ENCODE measurements at regions not wholly inside any gene's neighbourhood (a gene's known extent, or its start where the extent isn't known, plus 50 kb on each side); places are given as distances from the start of the nearest gene placed in this dataset.
A peak's percentile ranks its signal among the peaks of the same experiment; 100 is the strongest.

GRCh38 chr14:21915826-21916225, 242.2 kb upstream of the OR4E1 start:
- no peak for TF ChIP-seq POU6F1 (CRISPR knock-in tag; IDR thresholded peaks at IDR 0.05; ENCODE audit: borderline replicate concordance, low read depth)
- no peak for TF ChIP-seq ZFP30 (CRISPR knock-in tag; IDR thresholded peaks at IDR 0.05)
- TF ChIP-seq RARB (CRISPR knock-in tag; IDR thresholded peaks at IDR 0.05): no peak
- TF ChIP-seq CREB5 (CRISPR knock-in tag; IDR thresholded peaks at IDR 0.05; ENCODE audit: low read depth): no peak
- TF ChIP-seq GLIS3 (CRISPR knock-in tag; IDR thresholded peaks at IDR 0.05): no peak
- TF ChIP-seq ZC3H10 (CRISPR knock-in tag; IDR thresholded peaks at IDR 0.05): no peak
- no peak for TF ChIP-seq ZNF70 (CRISPR knock-in tag; IDR thresholded peaks at IDR 0.05)
- TF ChIP-seq CSRNP3 (CRISPR knock-in tag; IDR thresholded peaks at IDR 0.05): no peak
- no peak for TF ChIP-seq CSDC2 (CRISPR knock-in tag; IDR thresholded peaks at IDR 0.05)
- TF ChIP-seq ZNF565 (CRISPR knock-in tag; conservative IDR thresholded peaks at IDR 0.05; ENCODE audit: low read depth): no peak
- TF ChIP-seq ARNTL (CRISPR knock-in tag; IDR thresholded peaks at IDR 0.05; ENCODE audit: borderline replicate concordance, low read depth): no peak
- no peak for TF ChIP-seq PPARA (CRISPR knock-in tag; IDR thresholded peaks at IDR 0.05; ENCODE audit: borderline replicate concordance)
- TF ChIP-seq ZNF8 (CRISPR knock-in tag; IDR thresholded peaks at IDR 0.05): no peak
- no peak for TF ChIP-seq PATZ1 (CRISPR knock-in tag; IDR thresholded peaks at IDR 0.05; ENCODE audit: borderline replicate concordance)
- ATAC-seq: no peak

GRCh38 chr14:21913759-21914158, 240.1 kb upstream of the OR4E1 start:
- ATAC-seq: peak; percentile 91

GRCh38 chr14:21912367-21912766, 238.7 kb upstream of the OR4E1 start:
- TF ChIP-seq PPARA (CRISPR knock-in tag; IDR thresholded peaks at IDR 0.05; ENCODE audit: borderline replicate concordance) (no peak), POU6F1 (CRISPR knock-in tag; IDR thresholded peaks at IDR 0.05; ENCODE audit: borderline replicate concordance, low read depth) (no peak), CSRNP3 (CRISPR knock-in tag; IDR thresholded peaks at IDR 0.05) (no peak)
- ATAC-seq: no peak

More at GRCh38 chr14:21913759-21914158, 240.1 kb upstream of the OR4E1 start:
- no peak for TF ChIP-seq ESRRG (CRISPR knock-in tag; IDR thresholded peaks at IDR 0.05)

GRCh38 chr14:21911877-21912276, 238.3 kb upstream of the OR4E1 start:
- ATAC-seq: no peak
- TF ChIP-seq ZNF8 (CRISPR knock-in tag; IDR thresholded peaks at IDR 0.05) (no peak), TOX (CRISPR knock-in tag; IDR thresholded peaks at IDR 0.05; ENCODE audit: borderline replicate concordance) (no peak), ISL1 (CRISPR knock-in tag; IDR thresholded peaks at IDR 0.05) (no peak), ZFP3 (CRISPR knock-in tag; IDR thresholded peaks at IDR 0.05) (no peak), OSR1 (CRISPR knock-in tag; IDR thresholded peaks at IDR 0.05) (no peak), TCF4 (CRISPR knock-in tag; IDR thresholded peaks at IDR 0.05; ENCODE audit: borderline replicate concordance) (no peak), GLIS3 (CRISPR knock-in tag; IDR thresholded peaks at IDR 0.05) (no peak), ARNTL (CRISPR knock-in tag; IDR thresholded peaks at IDR 0.05; ENCODE audit: borderline replicate concordance, low read depth) (no peak)
